Endothelial cell of umbilical vein (primary cell): ENCODE measurements at regions not wholly inside any gene's neighbourhood (a gene's known extent, or its start where the extent isn't known, plus 50 kb on each side); places are given as distances from the start of the nearest gene placed in this dataset.

ENCODE experiments used
- BruUV-seq: library from RNA; stranded (reverse); fragments of 400-500 nt; replicated peaks from 2 replicates; lab custom pipeline; 2021; lab: Mats Ljungman, UMichigan
- CTCF ChIA-PET: fragments of 300-600, 350-600 bp; sonication (Branson Sonifier 250); formaldehyde crosslinking; loops from one replicate; lab custom pipeline; 2021; ENCODE audit warnings: antibody characterized with exemption, inconsistent platforms; lab: Charles Lee
- POLR2A ChIA-PET: fragments of 300-600, 350-600 bp; sonication (Branson Sonifier 250); formaldehyde crosslinking; loops from one replicate; lab custom pipeline; 2021; ENCODE audit warnings: antibody characterized with exemption, inconsistent platforms; lab: Charles Lee
- DNase-seq: peaks from one replicate; pipeline ENCODE4 v3.0.0-alpha.2; 2011; ENCODE audit warnings: low read depth, low spot score
- FAIRE-seq: peaks from 2 replicates; lab custom pipeline; 2011; peaks lifted over from hg19 to GRCh38; lab: Jason Lieb, UNC
- H2AFZ ChIP-seq: 2 replicates; pipeline ENCODE4 v1.6.0; 2012; ENCODE audit warnings: low read depth, low read length, control low read depth, inconsistent platforms
- H3K27ac ChIP-seq: 2 replicates; pipeline ENCODE4 v1.5.1; 2011; ENCODE audit warnings: low read depth, mild to moderate bottlenecking, control low read depth, low read length, moderate library complexity; ENCODE audit not compliant: insufficient read depth
- H3K27me3 ChIP-seq, 2 experiments: 2 replicates each; pipeline versions ENCODE4 v1.6.0 to v1.6.1; 2011; ENCODE audit warnings: low read length in 2 of 2, mixed read lengths in 1 of 2; ENCODE audit not compliant: control insufficient read depth in 2 of 2, insufficient read depth in 2 of 2
- H3K36me3 ChIP-seq, 2 experiments: 2 replicates in 1 of 2; 3 replicates in 1 of 2; pipeline ENCODE4 v1.5.1; 2011; ENCODE audit warnings: low read length in 2 of 2, mild to moderate bottlenecking in 1 of 2, moderate library complexity in 1 of 2; ENCODE audit not compliant: control insufficient read depth in 2 of 2, insufficient read depth in 2 of 2; ENCODE audit errors: extremely low read depth in 1 of 2
- H3K4me1 ChIP-seq: 3 replicates; pipeline ENCODE4 v1.5.1; 2011; ENCODE audit warnings: mild to moderate bottlenecking, low read length; ENCODE audit not compliant: control insufficient read depth, insufficient read depth; ENCODE audit errors: extremely low read depth
- H3K4me2 ChIP-seq: 2 replicates; pipeline ENCODE4 v1.6.1; 2011; ENCODE audit warnings: low read length, control low read depth, mixed read lengths; ENCODE audit not compliant: insufficient read depth
- H3K4me3 ChIP-seq, 3 experiments: fragments of 200-600 bp in 1 of 3; sonication (generic), shearing (Covaris generic) in 1 of 3; replicated peaks in 1 of 3; 2 replicates each; pipeline ENCODE4 v1.5.1; 2011 to 2016; ENCODE audit warnings: control low read depth in 3 of 3, low read length in 3 of 3, mild to moderate bottlenecking in 2 of 3, inconsistent platforms in 1 of 3, low read depth in 1 of 3, moderate library complexity in 1 of 3; ENCODE audit not compliant: insufficient read depth in 1 of 3
- H3K79me2 ChIP-seq: 2 replicates; pipeline ENCODE4 v1.6.0; 2012; ENCODE audit warnings: low read length, inconsistent platforms; ENCODE audit not compliant: control insufficient read depth, insufficient read depth
- H3K9ac ChIP-seq: replicated peaks from 2 replicates; pipeline ENCODE3; 2011; ENCODE audit warnings: low read length, control low read depth; ENCODE audit not compliant: insufficient read depth; ENCODE audit errors: extremely low read depth
- H3K9me1 ChIP-seq: replicated peaks from 3 replicates; pipeline ENCODE4 v1.6.0; 2011; ENCODE audit warnings: mild to moderate bottlenecking, low read length; ENCODE audit not compliant: control insufficient read depth, insufficient read depth; ENCODE audit errors: extremely low read depth
- H3K9me3 ChIP-seq: replicated peaks from 2 replicates; pipeline ENCODE4 v1.5.1; 2012; ENCODE audit warnings: low read length, inconsistent platforms; ENCODE audit not compliant: control insufficient read depth, insufficient read depth
- H4K20me1 ChIP-seq: replicated peaks from 2 replicates; pipeline ENCODE3; 2011; ENCODE audit warnings: mild to moderate bottlenecking, low read length; ENCODE audit not compliant: control insufficient read depth, insufficient read depth; ENCODE audit errors: extremely low read depth
- CTCF ChIP-seq, 2 donors: IDR thresholded peaks; 1 replicate in 1 of 2; 2 replicates in 1 of 2; pipeline ENCODE4 v1.5.1; 2011; ENCODE audit warnings: low read length in 2 of 2, mild to moderate bottlenecking in 2 of 2, moderate library complexity in 2 of 2, control low read depth in 1 of 2, inconsistent platforms in 1 of 2, low read depth in 1 of 2; ENCODE audit not compliant: insufficient read depth in 1 of 2; ENCODE audit errors: extremely low read depth in 1 of 2
- EZH2 ChIP-seq: IDR thresholded peaks from 2 replicates; pipeline ENCODE4 v1.6.1; 2012; ENCODE audit warnings: borderline replicate concordance, low read depth, mild to moderate bottlenecking, moderate library complexity, low read length, inconsistent platforms; ENCODE audit not compliant: severe bottlenecking
- FOS ChIP-seq: IDR thresholded peaks from 2 replicates; pipeline ENCODE4 v1.6.1; 2011; ENCODE audit warnings: mild to moderate bottlenecking, low read length, moderate library complexity, borderline replicate concordance; ENCODE audit not compliant: insufficient read depth
- GATA2 ChIP-seq: IDR thresholded peaks from 2 replicates; pipeline ENCODE4 v1.7.0; 2011; ENCODE audit warnings: low read depth, mild to moderate bottlenecking, moderate library complexity, mixed read lengths, low read length; ENCODE audit not compliant: insufficient read length, insufficient read depth
- JUN ChIP-seq: IDR thresholded peaks from 2 replicates; pipeline ENCODE4 v1.6.1; 2011; ENCODE audit warnings: borderline replicate concordance, low read depth; ENCODE audit not compliant: insufficient read length, insufficient read depth
- MAX ChIP-seq: IDR thresholded peaks from 2 replicates; pipeline ENCODE4 v1.6.1; 2011; ENCODE audit not compliant: insufficient read depth, insufficient read length
- MYC ChIP-seq: IDR thresholded peaks from one replicate; pipeline ENCODE4 v1.6.1; 2011; ENCODE audit warnings: mild to moderate bottlenecking, low read depth, low read length
- POLR2A ChIP-seq: IDR thresholded peaks from 2 replicates; pipeline ENCODE4 v1.6.1; 2012; ENCODE audit warnings: low read depth, mild to moderate bottlenecking, control low read depth, low read length
- POLR2AphosphoS5 ChIP-seq: IDR thresholded peaks from 2 replicates; pipeline ENCODE4 v1.6.1; 2012; ENCODE audit warnings: low read depth, mild to moderate bottlenecking, control low read depth, low read length, moderate library complexity; ENCODE audit not compliant: insufficient read depth
- dilution Hi-C: fragments of 300-500 bp; cut with MboI; formaldehyde crosslinking; loops from one replicate; pipeline ENCODE4 v1.15.0; 2019; ENCODE audit warnings: low sequenced_read_pairs; ENCODE audit not compliant: extremely low pct_ligation_motif_present
- intact Hi-C: fragments of 100-400 bp; cut with micrococcal nuclease; formaldehyde crosslinking; loops from one replicate; pipeline ENCODE4 v1.10.0; 2022

GRCh38 chr11:114949614-114950351 is 271.5 kb downstream of the NXPE2 start:
- ChIA-PET CTCF (no interaction called here), POLR2A (no interaction called here)
- no TSS peak for BruUV-seq
- DNase-seq (no peak), FAIRE-seq (no peak)
- dilution Hi-C loops, result no loop called here
- Histone ChIP-seq H3K9me1 (no peaks in the 10 kb centered on the region), H3K4me2 (no peak overlapping the region), H3K4me3 (no peak overlapping the region), H3K79me2 (no peaks in the 10 kb centered on the region), H3K9ac (no peak overlapping the region), H3K4me1 (no peaks in the 10 kb centered on the region), H4K20me1 (no peaks in the 10 kb centered on the region), H3K36me3 (no peaks in the 10 kb centered on the region), H2AFZ (no peak overlapping the region), H3K9me3 (peaks cover 2% of the 10 kb centered on the region), H3K27me3 (no peaks in the 10 kb centered on the region), H3K27ac (no peak overlapping the region)
- intact Hi-C loops, result no loop called here
- TF ChIP-seq MYC, result no peak
- no peak for TF ChIP-seq JUN
- no peak for TF ChIP-seq MAX
- no peak for TF ChIP-seq EZH2
- TF ChIP-seq POLR2AphosphoS5, result no peak

- Histone ChIP-seq H2AFZ (no peak overlapping the region), H3K36me3 (no peaks in the 10 kb centered on the region), H3K9me3 (peaks cover 2% of the 10 kb centered on the region), H3K27me3 (no peaks in the 10 kb centered on the region), H3K9ac (no peak overlapping the region), H3K9me1 (no peaks in the 10 kb centered on the region), H3K4me2 (no peak overlapping the region), H3K4me3 (no peak overlapping the region), H4K20me1 (no peaks in the 10 kb centered on the region), H3K79me2 (no peaks in the 10 kb centered on the region), H3K4me1 (no peaks in the 10 kb centered on the region), H3K27ac (no peak overlapping the region)
- intact Hi-C loops, result no loop called here
- DNase-seq (no peak), FAIRE-seq (no peak)
- ChIA-PET POLR2A (no interaction called here), CTCF (no interaction called here)
- dilution Hi-C loops, result no loop called here
- no TSS peak for BruUV-seq
- TF ChIP-seq GATA2, result no peak
- no peak for TF ChIP-seq CTCF (IDR thresholded peaks at IDR 0.05; ENCODE audit: extremely low read depth in 1 of 2, insufficient read depth in 1 of 2, low read depth in 1 of 2, low read length in 2 of 2)
- no peak for TF ChIP-seq MYC
- TF ChIP-seq POLR2AphosphoS5, result no peak
- TF ChIP-seq MAX, result no peak
- TF ChIP-seq JUN, result no peak
- no peak for TF ChIP-seq FOS
- TF ChIP-seq EZH2, result no peak
- TF ChIP-seq POLR2A, result no peak
Observed at GRCh38 chr11:114953039-114953438, 274.7 kb downstream of the NXPE2 start.
